GM18507 (cell line): ENCODE measurements at regions not wholly inside any gene's neighbourhood (a gene's known extent, or its start where the extent isn't known, plus 50 kb on each side); places are given as distances from the start of the nearest gene placed in this dataset.
"Not testable (repeated sequence)": the region's sequence is repeated elsewhere in the genome, so short reads cannot be mapped to it uniquely, and the experiment has no call there.

ENCODE experiments used
- DNase-seq: peaks from one replicate; pipeline ENCODE4 v3.0.0; 2011; ENCODE audit warnings: low read depth; ENCODE audit not compliant: insufficient read length; ENCODE audit errors: extremely low spot score
- FAIRE-seq: peaks from 2 replicates; lab custom pipeline; 2011; peaks lifted over from hg19 to GRCh38; lab: Jason Lieb, UNC

GRCh38 chr13:72657379-72657778 lies 70.0 kb downstream of the MZT1 start:
- no peak for DNase-seq
- no peak for FAIRE-seq

- DNase-seq (no peak), FAIRE-seq (no peak)
Measured at GRCh38 chr13:72656357-72656756, 71.1 kb downstream of the MZT1 start.

- DNase-seq (no peak), FAIRE-seq (no peak)
Measured at GRCh38 chr13:72653506-72653905, 73.9 kb downstream of the MZT1 start.

GRCh38 chr13:72652681-72653080 lies 74.7 kb downstream of the MZT1 start:
- no peak for DNase-seq

GRCh38 chr13:72651144-72651543 lies 76.3 kb downstream of the MZT1 start:
- no peak for DNase-seq
- no peak for FAIRE-seq

More at GRCh38 chr13:72652681-72653080, 74.7 kb downstream of the MZT1 start:
- no peak for FAIRE-seq

GRCh38 chr13:72650051-72650700 lies 77.3 kb downstream of the MZT1 start:
- DNase-seq (no peak), FAIRE-seq (no peak)

- DNase-seq (no peak), FAIRE-seq (no peak)
Measured at GRCh38 chr13:72648513-72649065, 78.8 kb downstream of the MZT1 start.

- DNase-seq (no peak), FAIRE-seq (no peak)
Measured at GRCh38 chr13:72647422-72647821, 80.0 kb downstream of the MZT1 start.

GRCh38 chr13:72645521-72645920 lies 81.9 kb downstream of the MZT1 start:
- no peak for FAIRE-seq
- DNase-seq = no peak

- FAIRE-seq (peak; percentile 56), DNase-seq (peak; percentile 2)
Measured at GRCh38 chr13:72643311-72643989, 84.0 kb downstream of the MZT1 start.

- DNase-seq = no peak
- no peak for FAIRE-seq
Measured at GRCh38 chr13:72639377-72639776, 88.1 kb downstream of the MZT1 start.

GRCh38 chr13:72638059-72638815 lies 89.2 kb downstream of the MZT1 start:
- FAIRE-seq (no peak), DNase-seq (no peak)

- DNase-seq = no peak
- FAIRE-seq = no peak
Measured at GRCh38 chr13:72637561-72637960, 89.9 kb downstream of the MZT1 start.

- no peak for FAIRE-seq
- no peak for DNase-seq
Measured at GRCh38 chr13:72634859-72635258, 92.6 kb downstream of the MZT1 start.

GRCh38 chr13:72622546-72622945 lies 104.9 kb downstream of the MZT1 start:
- no peak for FAIRE-seq
- DNase-seq = no peak

- FAIRE-seq = no peak
- DNase-seq = no peak
Measured at GRCh38 chr13:72620874-72621273, 106.6 kb downstream of the MZT1 start.

GRCh38 chr13:72617951-72618350 lies 109.5 kb downstream of the MZT1 start:
- DNase-seq (no peak), FAIRE-seq (no peak)

GRCh38 chr13:72617186-72617585 lies 110.2 kb downstream of the MZT1 start:
- no peak for DNase-seq
- no peak for FAIRE-seq

- not testable (repeated sequence) for FAIRE-seq, DNase-seq
Measured at GRCh38 chr13:72610251-72610891, 117.1 kb downstream of the MZT1 start.
